ENCODE measurements at regions not wholly inside any gene's neighbourhood (a gene's known extent, or its start where the extent isn't known, plus 50 kb on each side); places are given as distances from the start of the nearest gene placed in this dataset.

- H3K4me1 ChIP-seq (ENCODE audit: insufficient read depth), result peaks cover 10% of the 10 kb centered on the region
- H3K9me2 ChIP-seq (ENCODE audit: insufficient read depth), result 0 out of 2 replicates have a peak, but pooled peaks cover 3% of the 10 kb centered on the region
- DNase-seq (ENCODE audit: low spot score) (no peak), ATAC-seq (no peak)
- H3K4me2 ChIP-seq, result no peak overlapping the region
- H2AFZ ChIP-seq, result no peak overlapping the region
- H3K36me3 ChIP-seq (ENCODE audit: insufficient read depth), result no peaks in the 10 kb centered on the region
- Mint-ChIP-seq H3K36me3 (ENCODE audit: low read depth) (no peaks in the 10 kb centered on the region; the same call in 1 of the 3 replicates), H3K27ac (no peak overlapping the region), H3K27me3 (ENCODE audit: insufficient read depth, low read depth, poor library complexity) (no peaks in the 10 kb centered on the region), H3K9me3 (peaks cover 11% of the 10 kb centered on the region), H3K4me1 (peaks cover 18% of the 10 kb centered on the region), H3K4me3 (no peak overlapping the region)
- H4K20me1 ChIP-seq (replicated peaks; ENCODE audit: insufficient read depth), result no peaks in the 10 kb centered on the region
- no peak overlapping the region for H3K27ac ChIP-seq (ENCODE audit: low read depth)
- H3K79me2 ChIP-seq (replicated peaks; ENCODE audit: insufficient read depth), result no peaks in the 10 kb centered on the region
- H3K27me3 ChIP-seq (ENCODE audit: insufficient read depth), result no peaks in the 10 kb centered on the region
- TF ChIP-seq NANOG (IDR thresholded peaks at IDR 0.05; ENCODE audit: borderline replicate concordance), result no peak
- TF ChIP-seq REST (IDR thresholded peaks at IDR 0.05; ENCODE audit: unreplicated experiment), result no peak
- no peak overlapping the region for H3K4me3 ChIP-seq
- H3F3A ChIP-seq (replicated peaks; ENCODE audit: low read depth), result no peaks in the 10 kb centered on the region
Measured at GRCh38 chr11:119996556-119996955, 141.4 kb downstream of the TRIM29 start.

GRCh38 chr11:119995730-119996491 lies 142.0 kb downstream of the TRIM29 start:
- no peak overlapping the region for H3K27ac Mint-ChIP-seq
- no peaks in the 10 kb centered on the region; the same call in 1 of the 3 replicates for H3K36me3 Mint-ChIP-seq (ENCODE audit: low read depth)
- no peaks in the 10 kb centered on the region for H3K36me3 ChIP-seq (ENCODE audit: insufficient read depth)
- no peaks in the 10 kb centered on the region for H3K27me3 ChIP-seq (ENCODE audit: insufficient read depth)
- H2AFZ ChIP-seq, result no peak overlapping the region
- H3K9me3 Mint-ChIP-seq, result peaks cover 11% of the 10 kb centered on the region
- no peak overlapping the region for H3K4me3 Mint-ChIP-seq
- no peaks in the 10 kb centered on the region for H3K27me3 Mint-ChIP-seq (ENCODE audit: insufficient read depth, low read depth, poor library complexity)
- no peaks in the 10 kb centered on the region for H3F3A ChIP-seq (replicated peaks; ENCODE audit: low read depth)
- H3K4me1 ChIP-seq (ENCODE audit: insufficient read depth), result peaks cover 4% of the 10 kb centered on the region
- DNase-seq (ENCODE audit: low spot score) (no peak), ATAC-seq (no peak)
- H3K79me2 ChIP-seq (replicated peaks; ENCODE audit: insufficient read depth), result no peaks in the 10 kb centered on the region
- peaks cover 16% of the 10 kb centered on the region for H3K4me1 Mint-ChIP-seq
- H3K27ac ChIP-seq (ENCODE audit: low read depth), result no peak overlapping the region
- no peak overlapping the region for H3K4me2 ChIP-seq
- no peaks in the 10 kb centered on the region for H4K20me1 ChIP-seq (replicated peaks; ENCODE audit: insufficient read depth)
- H3K4me3 ChIP-seq, result no peak overlapping the region
- 0 out of 2 replicates have a peak, but pooled peaks cover 3% of the 10 kb centered on the region for H3K9me2 ChIP-seq (ENCODE audit: insufficient read depth)
- no peak for TF ChIP-seq ZNF114 (CRISPR knock-in tag; IDR thresholded peaks at IDR 0.05)
- no peak for TF ChIP-seq POLR2AphosphoS5 (IDR thresholded peaks at IDR 0.05; ENCODE audit: low read depth)
- TF ChIP-seq EZH2 (IDR thresholded peaks at IDR 0.05; ENCODE audit: low read depth, unreplicated experiment), result no peak
- TF ChIP-seq ZNF331 (CRISPR knock-in tag; IDR thresholded peaks at IDR 0.05; ENCODE audit: low read depth), result no peak
- no peak for TF ChIP-seq REST (IDR thresholded peaks at IDR 0.05; ENCODE audit: unreplicated experiment)
- no peak for TF ChIP-seq NANOG (IDR thresholded peaks at IDR 0.05; ENCODE audit: borderline replicate concordance)
- no peak for TF ChIP-seq CREB1 (CRISPR knock-in tag; IDR thresholded peaks at IDR 0.05; ENCODE audit: low read depth)
- TF ChIP-seq JUNB (IDR thresholded peaks at IDR 0.05; ENCODE audit: unreplicated experiment), result no peak
- no peak for TF ChIP-seq ETS1 (IDR thresholded peaks at IDR 0.05)
